GM12878 (cell line): ENCODE measurements at regions not wholly inside any gene's neighbourhood (a gene's known extent, or its start where the extent isn't known, plus 50 kb on each side); places are given as distances from the start of the nearest gene placed in this dataset.

Source experiments
- BACH1 ChIP-seq: fragments of 450-650 bp; IDR thresholded peaks from 2 replicates; pipeline ENCODE4 v1.6.1; 2017; ENCODE audit warnings: mild to moderate bottlenecking, borderline replicate concordance
- BHLHE40 ChIP-seq, 2 experiments: fragments of 450-650 bp in 1 of 2; IDR thresholded peaks; 2 replicates each; pipeline ENCODE4 v1.6.1; 2011 to 2017; ENCODE audit warnings: low read depth in 2 of 2, borderline replicate concordance in 1 of 2, improper control_type of control experiment in 1 of 2, low read length in 1 of 2, mild to moderate bottlenecking in 1 of 2
- CREB1 ChIP-seq: IDR thresholded peaks from 2 replicates; pipeline ENCODE4 v1.6.1; 2012; ENCODE audit warnings: low read depth, mild to moderate bottlenecking, inconsistent platforms
- DPF2 ChIP-seq: fragments of 450-650 bp; IDR thresholded peaks from 2 replicates; pipeline ENCODE4 v1.6.1; 2017; ENCODE audit warnings: mild to moderate bottlenecking
- NFXL1 ChIP-seq: fragments of 450-650 bp; IDR thresholded peaks from 2 replicates; pipeline ENCODE4 v1.6.1; 2017; ENCODE audit warnings: antibody characterized with exemption, mild to moderate bottlenecking, borderline replicate concordance
- PAX5 ChIP-seq: IDR thresholded peaks from 2 replicates; pipeline ENCODE4 v1.6.1; 2011; ENCODE audit warnings: low read depth, low read length, borderline replicate concordance
- TCF3 ChIP-seq: IDR thresholded peaks from 2 replicates; pipeline ENCODE4 v1.6.1; 2012; ENCODE audit warnings: low read depth, mild to moderate bottlenecking, low read length, borderline replicate concordance; ENCODE audit not compliant: insufficient read depth
- WRNIP1 ChIP-seq: IDR thresholded peaks from 2 replicates; pipeline ENCODE4 v1.6.1; 2011; ENCODE audit warnings: low read depth, low read length, improper control_type of control experiment, borderline replicate concordance
- ZBED1 ChIP-seq: IDR thresholded peaks from 2 replicates; pipeline ENCODE4 v1.6.1; 2016; ENCODE audit warnings: borderline replicate concordance
- ZNF217 ChIP-seq: fragments of 450-650 bp; IDR thresholded peaks from 2 replicates; pipeline ENCODE4 v1.6.1; 2017; ENCODE audit warnings: antibody characterized with exemption, mild to moderate bottlenecking
- TF ChIP-seq, protein P1 (sequence below): fragments of 450-650 bp; IDR thresholded peaks from 2 replicates; pipeline ENCODE4 v1.6.1; 2017; ENCODE audit warnings: mild to moderate bottlenecking, moderate library complexity
- TF ChIP-seq, protein P2 (sequence below): IDR thresholded peaks from 2 replicates; pipeline ENCODE4 v1.6.1; 2011; ENCODE audit warnings: low read depth, low read length, improper control_type of control experiment, borderline replicate concordance
- TF ChIP-seq, protein P3 (sequence below): fragments of 150-350 bp; IDR thresholded peaks from 2 replicates; pipeline ENCODE4 v1.6.1; 2016; ENCODE audit warnings: low read depth, low read length
- TF ChIP-seq, protein P4 (sequence below): fragments of 150-350 bp; IDR thresholded peaks from 2 replicates; pipeline ENCODE4 v1.6.1; 2014; ENCODE audit warnings: mild to moderate bottlenecking, low read depth, low read length

DNA sequence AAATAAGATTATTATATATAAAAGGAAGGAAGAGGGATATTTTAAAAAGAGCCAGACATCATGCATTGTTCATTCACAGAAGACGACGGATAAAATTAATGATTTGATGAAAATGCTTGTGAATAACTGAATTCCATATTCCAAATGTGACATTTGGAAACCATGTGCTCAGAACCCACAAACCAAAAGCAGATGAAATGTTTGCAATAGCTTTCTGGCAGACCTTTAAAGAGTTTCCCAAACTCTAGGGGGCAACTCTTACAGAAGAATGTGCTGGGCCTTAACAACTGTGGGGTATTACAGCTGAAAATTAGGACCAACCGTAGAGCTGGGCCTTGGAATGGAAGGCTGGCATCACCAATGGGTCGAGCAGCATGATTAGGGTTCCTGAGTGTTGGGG is 471.0 kb downstream of the EFNA5 start (continued):
- TF ChIP-seq, protein P1, sequence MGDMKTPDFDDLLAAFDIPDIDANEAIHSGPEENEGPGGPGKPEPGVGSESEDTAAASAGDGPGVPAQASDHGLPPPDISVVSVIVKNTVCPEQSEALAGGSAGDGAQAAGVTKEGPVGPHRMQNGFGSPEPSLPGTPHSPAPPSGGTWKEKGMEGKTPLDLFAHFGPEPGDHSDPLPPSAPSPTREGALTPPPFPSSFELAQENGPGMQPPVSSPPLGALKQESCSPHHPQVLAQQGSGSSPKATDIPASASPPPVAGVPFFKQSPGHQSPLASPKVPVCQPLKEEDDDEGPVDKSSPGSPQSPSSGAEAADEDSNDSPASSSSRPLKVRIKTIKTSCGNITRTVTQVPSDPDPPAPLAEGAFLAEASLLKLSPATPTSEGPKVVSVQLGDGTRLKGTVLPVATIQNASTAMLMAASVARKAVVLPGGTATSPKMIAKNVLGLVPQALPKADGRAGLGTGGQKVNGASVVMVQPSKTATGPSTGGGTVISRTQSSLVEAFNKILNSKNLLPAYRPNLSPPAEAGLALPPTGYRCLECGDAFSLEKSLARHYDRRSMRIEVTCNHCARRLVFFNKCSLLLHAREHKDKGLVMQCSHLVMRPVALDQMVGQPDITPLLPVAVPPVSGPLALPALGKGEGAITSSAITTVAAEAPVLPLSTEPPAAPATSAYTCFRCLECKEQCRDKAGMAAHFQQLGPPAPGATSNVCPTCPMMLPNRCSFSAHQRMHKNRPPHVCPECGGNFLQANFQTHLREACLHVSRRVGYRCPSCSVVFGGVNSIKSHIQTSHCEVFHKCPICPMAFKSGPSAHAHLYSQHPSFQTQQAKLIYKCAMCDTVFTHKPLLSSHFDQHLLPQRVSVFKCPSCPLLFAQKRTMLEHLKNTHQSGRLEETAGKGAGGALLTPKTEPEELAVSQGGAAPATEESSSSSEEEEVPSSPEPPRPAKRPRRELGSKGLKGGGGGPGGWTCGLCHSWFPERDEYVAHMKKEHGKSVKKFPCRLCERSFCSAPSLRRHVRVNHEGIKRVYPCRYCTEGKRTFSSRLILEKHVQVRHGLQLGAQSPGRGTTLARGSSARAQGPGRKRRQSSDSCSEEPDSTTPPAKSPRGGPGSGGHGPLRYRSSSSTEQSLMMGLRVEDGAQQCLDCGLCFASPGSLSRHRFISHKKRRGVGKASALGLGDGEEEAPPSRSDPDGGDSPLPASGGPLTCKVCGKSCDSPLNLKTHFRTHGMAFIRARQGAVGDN = no peak
- TF ChIP-seq, protein P2, sequence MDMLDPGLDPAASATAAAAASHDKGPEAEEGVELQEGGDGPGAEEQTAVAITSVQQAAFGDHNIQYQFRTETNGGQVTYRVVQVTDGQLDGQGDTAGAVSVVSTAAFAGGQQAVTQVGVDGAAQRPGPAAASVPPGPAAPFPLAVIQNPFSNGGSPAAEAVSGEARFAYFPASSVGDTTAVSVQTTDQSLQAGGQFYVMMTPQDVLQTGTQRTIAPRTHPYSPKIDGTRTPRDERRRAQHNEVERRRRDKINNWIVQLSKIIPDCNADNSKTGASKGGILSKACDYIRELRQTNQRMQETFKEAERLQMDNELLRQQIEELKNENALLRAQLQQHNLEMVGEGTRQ = no peak
- TF ChIP-seq WRNIP1 (no peak), DPF2 (no peak), NFXL1 (no peak), BHLHE40 (IDR thresholded peaks at IDR 0.05; ENCODE audit: borderline replicate concordance in 1 of 2, low read depth in 2 of 2, low read length in 1 of 2) (no peak), ZNF217 (no peak), TCF3 (no peak), PAX5 (no peak), BACH1 (no peak), ZBED1 (no peak), CREB1 (no peak)
- TF ChIP-seq, protein P3, sequence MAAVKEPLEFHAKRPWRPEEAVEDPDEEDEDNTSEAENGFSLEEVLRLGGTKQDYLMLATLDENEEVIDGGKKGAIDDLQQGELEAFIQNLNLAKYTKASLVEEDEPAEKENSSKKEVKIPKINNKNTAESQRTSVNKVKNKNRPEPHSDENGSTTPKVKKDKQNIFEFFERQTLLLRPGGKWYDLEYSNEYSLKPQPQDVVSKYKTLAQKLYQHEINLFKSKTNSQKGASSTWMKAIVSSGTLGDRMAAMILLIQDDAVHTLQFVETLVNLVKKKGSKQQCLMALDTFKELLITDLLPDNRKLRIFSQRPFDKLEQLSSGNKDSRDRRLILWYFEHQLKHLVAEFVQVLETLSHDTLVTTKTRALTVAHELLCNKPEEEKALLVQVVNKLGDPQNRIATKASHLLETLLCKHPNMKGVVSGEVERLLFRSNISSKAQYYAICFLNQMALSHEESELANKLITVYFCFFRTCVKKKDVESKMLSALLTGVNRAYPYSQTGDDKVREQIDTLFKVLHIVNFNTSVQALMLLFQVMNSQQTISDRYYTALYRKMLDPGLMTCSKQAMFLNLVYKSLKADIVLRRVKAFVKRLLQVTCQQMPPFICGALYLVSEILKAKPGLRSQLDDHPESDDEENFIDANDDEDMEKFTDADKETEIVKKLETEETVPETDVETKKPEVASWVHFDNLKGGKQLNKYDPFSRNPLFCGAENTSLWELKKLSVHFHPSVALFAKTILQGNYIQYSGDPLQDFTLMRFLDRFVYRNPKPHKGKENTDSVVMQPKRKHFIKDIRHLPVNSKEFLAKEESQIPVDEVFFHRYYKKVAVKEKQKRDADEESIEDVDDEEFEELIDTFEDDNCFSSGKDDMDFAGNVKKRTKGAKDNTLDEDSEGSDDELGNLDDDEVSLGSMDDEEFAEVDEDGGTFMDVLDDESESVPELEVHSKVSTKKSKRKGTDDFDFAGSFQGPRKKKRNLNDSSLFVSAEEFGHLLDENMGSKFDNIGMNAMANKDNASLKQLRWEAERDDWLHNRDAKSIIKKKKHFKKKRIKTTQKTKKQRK = no peak
- TF ChIP-seq, protein P4, sequence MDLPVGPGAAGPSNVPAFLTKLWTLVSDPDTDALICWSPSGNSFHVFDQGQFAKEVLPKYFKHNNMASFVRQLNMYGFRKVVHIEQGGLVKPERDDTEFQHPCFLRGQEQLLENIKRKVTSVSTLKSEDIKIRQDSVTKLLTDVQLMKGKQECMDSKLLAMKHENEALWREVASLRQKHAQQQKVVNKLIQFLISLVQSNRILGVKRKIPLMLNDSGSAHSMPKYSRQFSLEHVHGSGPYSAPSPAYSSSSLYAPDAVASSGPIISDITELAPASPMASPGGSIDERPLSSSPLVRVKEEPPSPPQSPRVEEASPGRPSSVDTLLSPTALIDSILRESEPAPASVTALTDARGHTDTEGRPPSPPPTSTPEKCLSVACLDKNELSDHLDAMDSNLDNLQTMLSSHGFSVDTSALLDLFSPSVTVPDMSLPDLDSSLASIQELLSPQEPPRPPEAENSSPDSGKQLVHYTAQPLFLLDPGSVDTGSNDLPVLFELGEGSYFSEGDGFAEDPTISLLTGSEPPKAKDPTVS = no peak
- TF ChIP-seq, all 136 proteins: peak for 0
